ENCODE measurements at regions not wholly inside any gene's neighbourhood (a gene's known extent, or its start where the extent isn't known, plus 50 kb on each side); places are given as distances from the start of the nearest gene placed in this dataset.
A peak's percentile ranks its signal among the peaks of the same experiment; 100 is the strongest.
"Not testable (repeated sequence)": the region's sequence is repeated elsewhere in the genome, so short reads cannot be mapped to it uniquely, and the experiment has no call there.

DNA sequence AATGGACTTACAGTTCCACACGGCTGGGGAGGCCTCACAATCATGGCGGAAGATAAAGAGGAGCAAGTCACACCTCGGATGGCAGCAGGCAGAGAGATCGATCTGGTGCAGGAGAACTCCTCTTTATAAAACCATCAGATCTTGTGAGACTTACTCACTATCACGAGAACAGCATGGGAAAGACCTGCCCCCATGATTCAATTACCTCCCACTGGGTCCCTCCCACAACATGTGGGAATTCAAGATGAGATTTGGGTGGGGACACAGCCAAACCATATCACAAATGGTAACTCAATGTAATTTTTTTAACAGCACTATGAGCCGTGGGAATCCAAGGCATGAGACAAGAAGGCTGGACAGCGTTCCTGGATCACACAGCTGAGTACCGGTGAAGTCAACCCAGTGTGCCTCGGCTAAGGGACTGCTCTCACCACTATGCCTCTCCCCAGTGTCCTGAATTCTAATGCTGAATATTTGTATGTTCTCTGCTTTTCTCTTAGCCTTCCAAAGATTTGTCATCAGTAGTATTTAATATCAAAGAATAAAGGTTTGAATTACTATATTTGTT is 84.3 kb downstream of the IRS2 start:
- not testable (repeated sequence) for DNase-seq (ENCODE audit: low read depth)

DNA sequence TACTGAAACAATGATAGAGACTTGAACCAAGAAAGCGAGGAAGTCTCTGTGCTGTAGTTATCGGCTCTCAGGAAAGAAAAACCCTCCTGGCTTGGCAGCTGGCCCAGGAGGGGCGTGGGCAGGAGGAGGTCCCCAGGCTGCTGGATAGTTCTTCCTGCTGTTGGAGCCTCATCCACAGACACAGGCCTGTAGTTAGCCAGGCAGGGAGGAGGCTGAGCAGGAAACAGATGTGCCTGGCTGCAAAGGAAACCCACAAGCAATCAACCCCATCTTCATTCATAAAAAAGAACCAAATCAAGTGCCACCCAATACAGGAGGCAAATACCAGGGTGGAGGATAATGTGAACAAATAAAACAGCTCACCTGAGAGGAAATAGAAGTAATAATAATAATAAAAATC is 86.2 kb downstream of the IRS2 start:
- peak; percentile 34 for DNase-seq (ENCODE audit: low read depth)

DNA sequence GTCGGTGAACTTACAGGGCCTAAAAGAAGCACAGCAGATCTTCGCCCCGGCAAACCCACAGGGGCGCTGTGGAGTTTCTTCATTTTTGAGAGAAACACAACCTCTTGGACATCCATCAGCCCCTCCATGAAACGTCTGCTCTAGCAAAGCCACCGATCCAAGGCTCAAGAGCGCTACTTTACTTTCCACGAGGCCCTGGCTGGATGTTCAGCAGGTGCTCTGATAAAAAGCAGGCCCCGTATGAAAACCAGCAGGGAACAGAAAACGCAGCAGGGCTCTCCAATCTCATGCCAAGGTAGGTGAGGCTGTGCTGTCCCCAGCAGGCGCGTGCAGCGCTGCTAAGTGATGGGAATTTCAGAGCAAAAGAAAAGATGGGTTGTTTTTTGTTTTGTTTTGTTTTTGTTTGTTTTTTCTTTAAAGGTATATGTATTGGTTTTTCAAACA is 86.7 kb downstream of the IRS2 start:
- no peak for DNase-seq (ENCODE audit: low read depth)

DNA sequence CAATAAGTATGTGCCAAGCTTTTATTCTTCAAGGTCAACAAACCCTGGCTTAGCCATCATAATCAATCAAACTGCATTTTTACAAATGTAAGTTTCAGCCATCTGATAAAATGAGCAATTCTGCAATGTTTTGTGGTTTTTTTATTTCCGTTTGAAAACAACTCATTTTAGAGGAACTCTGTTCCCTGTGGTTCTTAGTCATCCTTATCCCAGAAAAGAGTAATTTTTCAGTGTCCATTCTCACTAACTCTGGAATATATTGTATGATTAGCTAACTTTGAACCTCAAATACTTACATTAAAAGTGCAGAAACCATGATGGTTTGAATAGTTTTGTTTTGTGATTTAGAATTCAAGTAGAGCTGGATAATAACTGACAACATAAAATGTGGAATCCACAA is 87.6 kb downstream of the IRS2 start:
- peak; percentile 44 for DNase-seq (ENCODE audit: low read depth)

DNA sequence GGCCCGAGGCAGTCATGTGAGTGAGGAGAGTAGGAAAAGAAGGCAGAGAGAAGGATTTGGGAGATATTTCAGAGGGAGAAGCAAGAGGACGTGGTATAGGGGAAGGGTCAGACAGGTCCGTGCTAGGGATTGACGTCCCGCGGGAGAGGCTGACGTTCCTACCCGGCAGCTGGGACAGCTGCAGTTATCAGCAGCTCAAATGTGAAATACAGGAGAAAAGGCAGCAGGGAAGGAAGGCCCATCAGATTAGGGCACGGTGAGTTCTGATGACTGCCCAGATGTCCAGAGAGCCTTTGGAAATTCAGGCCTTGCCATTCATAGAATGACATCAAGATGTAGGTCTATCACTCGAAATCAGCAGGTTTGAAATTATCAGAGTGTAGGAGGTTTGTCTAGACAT is 88.4 kb downstream of the IRS2 start:
- DNase-seq (ENCODE audit: low read depth), result no peak

DNA sequence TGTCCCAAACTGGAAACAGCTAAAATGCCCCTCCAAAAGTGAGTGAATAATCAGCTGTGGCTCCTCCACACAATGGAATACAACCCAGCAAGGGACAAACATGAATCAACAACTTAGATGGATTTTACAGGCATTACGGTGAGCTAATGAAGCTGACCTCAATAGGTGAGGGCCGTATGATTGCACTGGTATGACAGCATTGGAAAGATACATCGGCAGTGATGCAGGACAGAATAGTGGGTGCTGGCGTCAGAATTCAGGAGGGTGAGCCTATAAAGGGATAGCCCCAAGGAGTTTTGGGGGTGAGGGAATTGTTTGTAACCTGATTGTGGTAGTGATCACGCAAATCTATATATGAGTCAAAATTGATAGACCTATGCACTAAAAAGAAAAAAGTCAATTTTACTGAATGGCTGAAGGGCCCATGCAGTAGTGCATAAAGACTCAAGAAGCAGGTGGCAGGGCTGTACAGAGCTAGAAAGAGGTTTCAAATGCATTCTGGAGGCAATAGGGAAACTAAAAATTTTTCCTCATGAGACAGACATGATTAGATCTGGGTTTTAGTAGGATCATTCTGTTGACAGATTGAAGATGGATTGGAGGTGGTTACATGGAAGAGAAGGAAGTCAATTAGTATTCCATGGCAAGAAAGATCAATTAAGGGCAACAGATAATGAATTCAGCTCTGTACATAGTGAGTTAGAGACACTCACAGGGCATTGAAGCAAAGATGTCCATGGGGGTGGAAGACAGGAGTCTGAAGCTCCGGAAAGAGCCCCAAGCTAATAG is 90.8 kb downstream of the IRS2 start:
- no peak for DNase-seq (ENCODE audit: low read depth)

DNA sequence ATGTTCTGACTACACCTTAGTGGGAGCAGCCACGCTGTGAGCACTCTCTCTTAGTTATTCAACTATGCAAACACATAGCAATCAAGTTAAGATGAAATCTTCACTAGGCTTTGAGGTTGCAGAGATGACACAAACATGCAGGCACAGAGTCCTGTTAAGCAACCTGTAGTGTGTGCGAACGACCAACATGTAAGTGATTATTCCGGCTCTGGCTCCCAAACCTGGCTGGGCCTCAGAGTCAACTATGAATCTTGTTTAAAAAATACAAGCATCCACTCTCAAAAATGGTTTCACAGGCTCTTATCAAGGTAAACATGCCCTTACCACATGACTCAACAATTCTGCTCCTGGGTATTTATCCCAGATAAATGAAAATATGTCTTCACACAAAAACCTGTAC is 91.4 kb downstream of the IRS2 start:
- DNase-seq (ENCODE audit: low read depth), result no peak

DNA sequence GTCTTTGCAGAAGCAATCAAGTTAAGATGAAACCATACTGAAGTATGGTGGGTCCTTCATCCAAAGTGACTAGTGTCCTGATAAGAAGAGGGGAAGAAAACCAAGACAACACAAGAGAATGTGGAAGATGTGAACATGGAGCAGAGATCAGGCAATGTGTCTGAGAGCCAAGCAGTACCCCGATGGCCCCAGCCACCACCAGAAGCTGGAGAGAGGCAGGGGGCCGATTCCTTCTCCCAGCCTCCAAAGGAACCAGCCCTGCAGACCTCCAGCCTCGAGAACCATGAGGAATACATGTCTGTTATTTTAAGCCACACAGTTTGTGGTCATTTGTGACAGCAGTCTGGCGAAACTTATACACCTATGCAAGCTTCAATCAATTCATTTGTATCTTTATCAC is 93.2 kb downstream of the IRS2 start:
- no peak for DNase-seq (ENCODE audit: low read depth)

DNA sequence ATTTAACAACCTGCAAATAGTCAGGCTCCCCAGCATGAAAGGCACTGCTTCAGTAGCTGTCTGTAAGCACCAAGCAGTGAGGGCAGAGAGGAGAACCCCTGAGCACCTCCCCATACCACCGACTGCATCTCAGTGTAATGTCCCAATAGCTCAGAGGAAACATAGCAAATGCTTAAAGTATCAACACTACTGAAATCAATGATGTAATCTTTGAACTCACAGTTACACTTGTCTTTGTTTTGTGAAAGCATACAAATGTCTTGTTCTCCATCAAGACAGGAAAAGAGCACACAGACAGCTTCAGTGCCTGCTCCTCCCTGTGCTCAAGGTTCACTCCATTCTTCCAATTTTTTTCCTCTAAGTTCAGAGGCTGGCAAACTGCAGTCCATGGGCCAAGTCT is 94.7 kb downstream of the IRS2 start:
- no peak for DNase-seq (ENCODE audit: low read depth)

DNA sequence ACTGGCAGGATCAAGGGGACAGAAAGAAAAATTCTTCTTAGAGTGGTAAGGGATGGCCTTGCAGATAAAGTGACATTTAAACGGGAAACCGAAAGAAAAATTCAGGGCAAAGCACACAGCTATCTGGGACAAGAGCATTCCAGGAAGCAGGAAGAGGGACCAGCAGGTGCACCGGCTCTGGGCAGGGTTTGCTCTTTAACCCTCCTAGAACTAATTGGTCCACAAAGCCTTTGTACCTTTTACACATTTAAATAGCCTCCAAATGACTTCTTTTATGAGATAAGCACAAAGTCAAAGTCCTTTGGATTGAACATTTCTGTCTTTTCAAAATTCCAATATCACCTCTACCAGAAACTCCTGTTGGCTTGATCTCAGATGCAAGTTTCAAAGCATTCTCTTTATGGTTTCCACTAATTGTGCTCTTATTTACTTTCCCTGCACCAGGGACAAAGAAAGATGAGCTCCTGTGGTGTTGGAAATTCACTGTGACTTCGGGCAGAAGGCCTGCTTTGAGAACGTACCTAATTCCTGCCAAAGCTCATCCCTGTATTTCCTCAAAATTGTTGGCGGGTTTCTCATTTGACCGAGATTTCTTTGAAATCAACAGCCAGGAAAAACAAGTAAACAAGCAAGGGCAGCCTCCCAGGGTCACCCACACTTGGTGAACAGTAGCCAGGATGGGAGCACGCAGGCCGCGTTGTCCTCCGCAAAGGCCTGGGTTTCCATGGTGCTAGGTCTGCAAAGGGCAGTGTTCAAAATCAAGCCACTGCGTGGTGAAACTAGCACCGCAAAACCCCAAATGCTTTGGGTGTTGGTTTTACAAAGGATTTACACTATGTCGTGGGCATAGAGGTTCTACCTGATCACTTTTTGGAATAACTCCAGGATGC is 98.6 kb downstream of the IRS2 start:
- DNase-seq (ENCODE audit: low read depth), result no peak

DNA sequence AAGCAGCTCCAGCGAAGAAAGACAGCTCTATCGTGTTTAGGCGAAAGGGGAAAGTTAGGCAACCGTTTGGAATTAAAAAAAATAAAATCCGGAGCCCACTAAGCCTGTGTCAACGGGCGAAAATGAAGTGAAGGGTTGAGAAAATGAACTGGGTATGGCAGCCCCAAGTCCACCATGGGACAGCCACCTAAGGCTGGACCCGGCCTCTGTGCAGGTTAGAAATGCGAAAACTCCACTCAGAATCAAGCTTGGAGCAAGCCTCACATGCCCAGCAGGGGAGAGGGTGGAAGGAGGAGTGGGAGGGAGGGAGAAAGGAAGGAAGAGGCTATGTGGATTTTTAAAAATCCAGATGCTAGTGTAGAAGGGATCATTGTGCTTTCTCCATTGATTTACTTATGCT is 101.2 kb downstream of the IRS2 start:
- no peak for DNase-seq (ENCODE audit: low read depth)

DNA sequence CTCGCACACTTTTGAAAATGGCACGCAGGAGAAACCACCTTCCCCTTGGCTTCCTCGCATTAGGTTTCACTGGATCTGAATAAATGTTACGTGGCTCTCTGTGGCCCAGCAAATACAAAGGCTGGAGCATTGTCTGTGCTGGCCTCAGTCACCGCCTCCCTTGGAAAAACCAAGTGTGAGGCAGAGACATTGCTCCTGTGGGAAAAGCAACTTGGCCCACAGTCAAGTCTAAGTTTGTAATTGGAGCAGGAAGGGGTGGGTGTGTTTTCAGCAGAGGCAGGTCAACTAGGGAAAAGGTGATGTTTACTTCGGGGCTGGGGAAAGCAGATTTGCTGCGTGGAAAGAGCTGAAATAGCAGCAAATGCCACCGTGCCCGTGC is 101.6 kb downstream of the IRS2 start:
- no peak for DNase-seq (ENCODE audit: low read depth)

DNA sequence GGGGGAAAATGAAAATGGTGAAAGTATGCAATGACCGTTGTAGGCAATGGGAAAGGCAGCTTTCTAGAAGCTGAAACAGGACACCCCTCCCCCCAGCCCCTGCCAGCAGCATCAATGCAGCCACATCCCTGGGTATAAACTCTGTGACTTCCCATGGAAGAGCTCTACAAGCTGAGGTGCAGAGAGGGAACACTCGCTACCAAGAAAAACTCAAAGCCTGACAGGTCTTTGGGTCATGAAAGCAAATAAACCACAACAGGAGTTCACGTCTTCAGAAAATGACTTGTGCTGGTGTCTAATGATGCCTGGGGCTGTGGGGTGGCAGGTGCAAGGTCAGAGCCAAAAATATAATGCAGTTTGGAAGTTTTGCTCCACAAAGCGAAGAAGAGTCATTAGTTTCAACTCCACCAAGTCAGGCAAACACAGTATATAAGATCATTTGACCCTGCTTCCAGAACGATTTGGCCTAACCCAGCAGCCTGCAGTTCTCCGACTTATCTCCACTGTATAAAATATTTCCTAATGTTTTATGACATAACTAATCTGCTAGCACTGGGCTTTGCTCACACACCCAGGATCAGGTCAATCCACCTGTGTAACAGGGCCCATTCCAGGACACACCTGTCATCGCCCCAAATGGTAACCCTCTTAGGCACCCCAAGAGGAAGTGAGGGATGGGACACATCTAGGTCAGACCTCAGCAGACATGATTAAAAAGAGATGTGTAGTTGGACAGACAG is 102.1 kb downstream of the IRS2 start:
- DNase-seq (ENCODE audit: low read depth), result no peak

DNA sequence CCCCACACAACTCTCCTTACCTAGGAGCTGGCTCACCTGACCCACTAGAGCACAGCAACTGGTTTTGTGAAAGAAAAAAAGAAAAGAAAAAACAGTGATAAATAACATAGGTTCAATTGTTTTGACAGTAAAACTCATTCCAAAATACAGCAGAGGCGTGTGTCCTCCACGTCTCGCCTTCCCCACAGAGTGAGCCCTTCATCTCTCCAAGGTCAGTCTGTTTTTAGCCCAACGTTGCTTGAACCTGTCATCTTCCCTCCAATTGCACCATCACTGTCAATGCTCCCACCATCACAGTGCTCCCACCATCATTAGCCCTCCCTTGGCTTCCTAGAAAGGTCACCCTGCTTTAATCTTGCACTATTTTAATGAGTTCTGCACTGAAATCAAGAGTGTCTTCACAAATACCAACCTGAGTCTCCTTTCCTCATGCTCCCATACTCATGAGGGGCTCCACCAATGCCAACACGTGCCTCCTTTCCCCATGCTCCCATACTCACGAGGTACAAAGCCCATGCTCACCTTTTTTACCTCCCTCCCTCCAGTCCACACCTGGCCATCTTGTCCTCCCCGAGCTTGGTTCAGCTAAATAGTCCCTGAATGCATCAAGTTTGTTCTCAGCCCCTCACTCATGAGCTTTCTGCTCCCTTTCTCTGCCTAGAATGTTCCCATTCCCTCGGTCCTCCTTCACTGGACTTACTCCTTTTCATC is 103.7 kb downstream of the IRS2 start:
- no peak for DNase-seq (ENCODE audit: low read depth)

DNA sequence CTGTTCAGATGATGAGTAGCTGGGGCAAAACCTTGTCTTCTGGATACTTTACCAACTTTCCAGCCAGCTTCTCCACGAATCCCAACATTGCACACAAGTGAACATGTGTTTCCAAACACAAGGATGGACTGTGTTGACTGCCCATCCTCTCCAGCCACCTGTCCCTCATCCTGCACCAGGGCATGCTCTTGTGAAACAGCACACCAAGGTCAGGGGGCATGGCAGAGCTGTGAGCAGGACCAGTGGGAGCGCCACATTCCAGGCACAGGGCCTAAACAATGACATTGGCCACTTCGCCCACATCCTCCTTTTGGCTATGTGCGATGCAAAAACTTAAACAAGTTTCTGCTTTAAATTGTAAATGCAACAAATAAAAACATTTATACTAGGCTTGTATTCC is 105.5 kb downstream of the IRS2 start:
- DNase-seq (ENCODE audit: low read depth), result no peak

DNA sequence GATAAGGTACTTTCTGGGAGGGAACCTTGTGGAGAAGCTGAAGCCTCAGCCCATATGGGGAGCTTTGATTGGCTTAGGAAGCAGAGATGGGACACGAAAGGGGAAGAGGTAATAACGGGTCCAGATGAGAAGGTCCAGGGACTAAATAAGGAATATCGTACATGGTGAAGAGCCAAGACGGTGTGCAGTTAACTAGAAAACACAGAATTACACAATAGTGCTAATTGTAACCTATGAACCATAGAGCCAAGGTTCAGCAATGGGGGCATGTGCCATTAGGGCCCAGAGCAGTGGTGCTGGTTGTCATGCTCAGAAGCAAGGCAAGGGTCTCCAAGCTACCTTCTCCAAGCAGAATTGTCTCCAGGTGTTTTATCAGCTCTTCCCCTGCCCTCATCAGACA is 106.1 kb downstream of the IRS2 start:
- no peak for DNase-seq (ENCODE audit: low read depth)

DNA sequence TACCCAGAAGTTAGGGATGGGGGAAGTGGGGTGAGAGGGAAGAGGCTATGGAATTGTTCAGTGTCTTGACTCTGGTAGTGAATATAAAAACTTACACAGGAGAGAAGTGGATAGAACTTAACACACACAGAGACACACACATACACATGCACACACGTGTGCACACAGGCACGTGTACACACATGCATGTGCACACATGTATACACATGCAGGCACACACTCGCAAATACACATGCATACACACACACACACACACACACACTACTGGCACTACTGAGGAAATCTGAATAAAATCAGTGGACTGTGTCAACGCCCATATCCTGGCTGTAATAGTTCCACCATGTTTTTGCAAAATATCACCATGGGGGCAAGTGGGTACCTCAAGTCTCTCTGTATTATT is 107.9 kb downstream of the IRS2 start:
- no peak for DNase-seq (ENCODE audit: low read depth)

DNA sequence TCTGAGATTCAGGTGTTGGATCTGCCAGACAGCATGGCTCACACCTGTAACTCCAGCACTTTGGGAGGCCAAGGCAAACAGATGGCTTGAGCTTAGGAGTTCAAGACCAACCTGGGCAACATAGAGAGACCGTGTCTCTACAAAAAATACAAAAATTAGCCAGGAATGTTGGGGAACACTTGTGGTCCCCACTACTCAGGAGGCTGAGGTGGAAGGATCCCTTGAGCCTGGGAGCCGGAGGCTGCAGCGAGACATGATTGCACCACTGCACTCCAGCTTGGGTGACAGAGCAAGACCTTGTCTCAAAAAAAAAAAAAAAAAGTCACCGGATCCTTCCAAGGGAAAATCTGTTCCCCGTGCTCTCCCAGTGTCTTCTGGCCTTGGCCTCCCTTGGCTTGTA is 109.2 kb downstream of the IRS2 start:
- DNase-seq (ENCODE audit: low read depth), result no peak

DNA sequence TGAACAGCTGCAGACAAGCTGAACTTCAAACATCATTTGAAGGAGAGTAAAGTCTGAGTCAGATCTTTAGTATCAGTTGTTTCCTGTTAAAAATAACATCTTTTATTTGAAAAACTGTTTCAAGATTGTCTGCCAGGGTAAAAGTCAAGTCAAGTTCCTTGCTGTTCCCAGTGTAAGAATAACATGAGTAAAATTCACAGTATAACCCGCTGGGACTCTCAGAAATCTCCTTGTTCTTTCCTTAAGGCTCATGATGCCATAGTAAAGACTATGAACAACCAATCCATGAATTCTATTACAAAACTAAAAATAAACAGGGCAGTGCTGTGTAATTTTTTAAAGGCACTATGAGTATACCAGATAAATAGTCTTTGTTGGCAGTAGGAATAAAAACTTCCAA is 112.9 kb downstream of the IRS2 start:
- no peak for DNase-seq (ENCODE audit: low read depth)

DNA sequence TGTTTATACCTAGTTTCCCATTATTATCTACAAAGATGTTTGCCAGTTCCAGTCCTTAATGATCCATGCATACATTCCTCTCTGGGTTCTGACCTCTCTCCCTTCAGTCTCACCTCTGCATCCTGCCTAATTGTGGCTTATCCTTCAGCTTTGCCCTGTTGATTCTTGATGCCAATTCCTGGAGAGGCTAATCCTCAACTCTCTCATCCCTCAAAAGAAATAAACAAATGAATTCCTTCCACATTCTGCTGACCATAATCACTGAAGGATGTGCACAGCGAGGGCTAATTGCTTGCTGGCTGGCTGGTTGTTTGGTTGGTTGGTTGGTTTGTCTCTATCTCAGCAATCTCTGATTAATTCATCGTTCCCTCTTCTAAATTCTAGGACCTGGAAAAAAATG is 113.8 kb downstream of the IRS2 start:
- no peak for DNase-seq (ENCODE audit: low read depth)

DNA sequence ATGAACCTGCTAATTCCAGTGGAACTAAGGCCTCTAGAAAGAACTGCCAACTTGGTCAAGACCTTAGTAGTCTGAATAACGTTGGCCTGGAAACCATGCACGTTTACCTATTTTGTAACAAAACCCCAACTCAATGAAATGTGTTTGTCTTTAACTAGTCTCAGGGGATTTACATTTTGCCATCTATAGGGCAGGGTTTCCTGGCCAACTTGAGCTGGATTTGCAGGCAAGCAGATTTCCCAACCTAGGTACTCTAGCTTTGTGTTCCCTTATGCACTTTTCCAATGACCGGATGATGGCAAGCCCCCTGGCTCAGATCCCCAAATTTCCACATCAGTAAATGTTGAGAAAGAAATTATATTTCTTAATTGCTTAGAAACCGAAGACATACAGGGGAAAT is 114.5 kb downstream of the IRS2 start:
- no peak for DNase-seq (ENCODE audit: low read depth)

DNA sequence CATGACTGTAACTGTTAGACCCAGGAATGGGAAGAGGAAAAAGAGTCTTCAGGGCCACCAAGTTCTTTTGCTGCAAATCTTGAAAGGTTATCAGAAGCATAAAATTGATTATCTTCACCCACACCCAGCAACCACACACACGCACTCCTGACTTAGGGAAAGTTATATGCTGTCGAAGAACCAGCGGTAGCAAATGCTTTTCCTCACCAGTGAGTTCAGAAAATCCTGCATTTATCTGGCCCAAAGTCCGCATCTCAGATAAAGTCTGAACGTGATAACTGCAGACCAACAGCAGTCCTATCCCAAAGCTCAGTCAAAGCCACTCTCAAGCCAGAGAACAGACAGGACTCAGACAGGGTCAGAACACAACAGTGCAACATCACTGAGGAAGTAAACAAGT is 115.6 kb downstream of the IRS2 start:
- DNase-seq (ENCODE audit: low read depth), result no peak

Data from non-pigmented ciliary epithelial cell (primary cell).